HG02588 (cell line): ENCODE measurements at regions not wholly inside any gene's neighbourhood (a gene's known extent, or its start where the extent isn't known, plus 50 kb on each side); places are given as distances from the start of the nearest gene placed in this dataset.

ENCODE experiments used
- ATAC-seq: cut with Tn5 transposase; IDR thresholded peaks from one replicate; pipeline ENCODE4 v1.9.1; 2021; ENCODE audit warnings: mild to moderate bottlenecking, moderate library complexity; ENCODE audit not compliant: unreplicated experiment

GRCh38 chr1:117798550-117798949, 130.9 kb downstream of the GDAP2 start:
- ATAC-seq, result no peak

GRCh38 chr1:117802531-117803257, 126.7 kb downstream of the GDAP2 start:
- no peak for ATAC-seq

DNA sequence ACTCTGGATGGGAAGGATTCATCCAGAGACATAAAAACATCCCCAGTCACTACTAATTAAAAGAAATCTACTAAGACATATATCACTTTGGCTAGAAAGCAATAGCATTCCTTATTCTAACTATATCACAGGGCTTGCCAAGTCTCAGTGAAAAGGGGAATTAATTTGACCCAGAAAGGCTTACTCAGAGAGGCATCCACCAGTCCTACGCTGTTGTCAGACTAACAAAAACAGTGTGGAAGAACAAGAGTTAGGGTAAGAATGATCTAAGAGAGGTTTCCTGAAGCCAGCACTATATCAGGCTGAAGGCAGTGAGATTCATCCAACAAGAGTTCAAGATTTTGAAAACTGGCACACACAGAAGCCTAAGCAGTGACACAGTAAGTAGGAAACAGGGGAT, 126.1 kb downstream of the GDAP2 start:
- ATAC-seq, result no peak

GRCh38 chr1:117809764-117810163, 119.7 kb downstream of the GDAP2 start:
- ATAC-seq, result no peak

- no peak for ATAC-seq
Observed at GRCh38 chr1:117810553-117810952, 118.9 kb downstream of the GDAP2 start.

DNA sequence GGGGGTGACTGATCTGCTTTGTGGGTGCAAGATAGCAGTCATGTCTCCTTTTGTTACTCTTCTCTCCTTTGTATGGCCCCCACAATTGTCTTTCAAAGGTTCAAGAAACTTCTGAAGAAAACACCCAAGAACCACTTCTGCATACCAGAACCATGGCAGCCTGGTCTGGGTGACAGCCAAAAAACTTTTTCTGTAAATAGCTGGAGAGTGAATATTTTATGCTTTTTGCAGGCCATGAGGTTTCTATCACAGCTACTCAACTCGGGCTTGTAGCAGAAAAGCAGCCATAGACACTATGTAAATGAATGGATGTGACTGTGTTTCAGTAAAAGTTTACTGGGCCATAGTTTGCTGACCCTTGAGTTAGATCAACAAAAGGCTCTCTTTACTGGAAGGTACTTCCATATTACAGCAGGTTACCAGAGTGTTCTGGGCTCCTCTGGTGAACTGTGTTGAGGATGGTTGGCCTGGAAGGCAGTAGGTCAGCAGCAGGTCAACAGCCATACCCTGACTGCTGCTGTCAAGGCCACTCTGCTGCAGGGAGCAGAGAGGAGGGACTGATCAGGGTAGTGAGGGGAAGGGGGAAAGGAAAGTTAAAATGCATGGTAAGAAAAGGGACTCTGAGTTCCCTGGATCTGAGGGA, 116.4 kb downstream of the GDAP2 start:
- ATAC-seq, result no peak
